H9 (cell line): ENCODE measurements at regions not wholly inside any gene's neighbourhood (a gene's known extent, or its start where the extent isn't known, plus 50 kb on each side); places are given as distances from the start of the nearest gene placed in this dataset.

Experiments used
- DNase-seq: peaks from one replicate; pipeline ENCODE4 v3.0.0-alpha.2; 2017
- H2AFZ ChIP-seq: one replicate; pipeline ENCODE4 v1.6.1; 2013; ENCODE audit warnings: mild to moderate bottlenecking, low read length, control low read depth, moderate library complexity
- H2AK5ac ChIP-seq: 2 replicates; pipeline ENCODE4 v1.6.1; 2013; ENCODE audit warnings: low read length, control low read depth, mixed read lengths; ENCODE audit not compliant: insufficient read length
- H2BK120ac ChIP-seq: one replicate; pipeline ENCODE4 v1.6.1; 2013; ENCODE audit warnings: low read depth, mild to moderate bottlenecking, low read length, control low read depth, inconsistent platforms; ENCODE audit not compliant: poor library complexity, severe bottlenecking
- H2BK12ac ChIP-seq: 2 replicates; pipeline ENCODE4 v1.6.1; 2013; ENCODE audit warnings: low read length, control low read depth, mixed read lengths, low read depth; ENCODE audit not compliant: insufficient read length
- H2BK15ac ChIP-seq: 2 replicates; pipeline ENCODE4 v1.6.1; 2013; ENCODE audit warnings: low read depth, low read length, control low read depth
- H2BK20ac ChIP-seq: one replicate; pipeline ENCODE4 v1.6.1; 2013; ENCODE audit warnings: low read depth, mild to moderate bottlenecking, low read length, control low read depth, inconsistent platforms; ENCODE audit not compliant: poor library complexity, severe bottlenecking
- H2BK5ac ChIP-seq: 2 replicates; pipeline ENCODE4 v1.6.1; 2013; ENCODE audit warnings: low read length, control low read depth, mixed read lengths; ENCODE audit not compliant: insufficient read length
- H3K14ac ChIP-seq: 2 replicates; pipeline ENCODE4 v1.6.1; 2013; ENCODE audit warnings: low read length, control low read depth; ENCODE audit not compliant: insufficient read depth
- H3K18ac ChIP-seq: 2 replicates; pipeline ENCODE4 v1.6.1; 2013; ENCODE audit warnings: low read depth, mild to moderate bottlenecking, mixed read lengths, low read length, control low read depth; ENCODE audit not compliant: insufficient read length
- H3K23ac ChIP-seq: 2 replicates; pipeline ENCODE4 v1.6.1; 2013; ENCODE audit warnings: low read length, control low read depth, mixed read lengths, low read depth; ENCODE audit not compliant: insufficient read length
- H3K23me2 ChIP-seq: 2 replicates; pipeline ENCODE4 v1.6.1; 2013; ENCODE audit warnings: low read depth, mild to moderate bottlenecking, mixed read lengths, low read length, control low read depth; ENCODE audit not compliant: insufficient read length, poor library complexity, severe bottlenecking
- H3K27ac ChIP-seq: 2 replicates; pipeline ENCODE4 v1.5.1; 2013; ENCODE audit warnings: low read length, control low read depth, mixed read lengths, low read depth; ENCODE audit not compliant: insufficient read length
- H3K27me3 ChIP-seq: 2 replicates; pipeline ENCODE4 v1.6.1; 2013; ENCODE audit warnings: low read length, control low read depth, inconsistent platforms; ENCODE audit not compliant: insufficient read depth
- H3K4ac ChIP-seq: 2 replicates; pipeline ENCODE4 v1.6.1; 2013; ENCODE audit warnings: low read depth, mild to moderate bottlenecking, control low read depth, inconsistent platforms, low read length, moderate library complexity
- H3K4me1 ChIP-seq: 2 replicates; pipeline ENCODE4 v1.6.1; 2013; ENCODE audit warnings: low read length, control low read depth, inconsistent platforms; ENCODE audit not compliant: insufficient read depth
- H3K4me2 ChIP-seq: 2 replicates; pipeline ENCODE4 v1.6.1; 2013; ENCODE audit warnings: low read length, control low read depth, mixed read lengths; ENCODE audit not compliant: insufficient read length, insufficient read depth
- H3K56ac ChIP-seq: 2 replicates; pipeline ENCODE4 v1.6.1; 2013; ENCODE audit warnings: low read depth, mild to moderate bottlenecking, mixed read lengths, low read length, control low read depth; ENCODE audit not compliant: insufficient read length
- H3K79me1 ChIP-seq: 2 replicates; pipeline ENCODE4 v1.6.1; 2013; ENCODE audit warnings: low read depth, mild to moderate bottlenecking, moderate library complexity, low read length, control low read depth, inconsistent platforms; ENCODE audit not compliant: insufficient read depth, poor library complexity, severe bottlenecking
- H3K79me2 ChIP-seq: 2 replicates; pipeline ENCODE4 v1.6.1; 2013; ENCODE audit warnings: low read length, control low read depth, inconsistent platforms; ENCODE audit not compliant: insufficient read depth
- H3K9ac ChIP-seq: 2 replicates; pipeline ENCODE4 v1.6.1; 2013; ENCODE audit warnings: low read length, control low read depth, mixed read lengths; ENCODE audit not compliant: insufficient read length; ENCODE audit errors: extremely low read depth
- H3K9me3 ChIP-seq: one replicate; pipeline ENCODE4 v1.6.1; 2013; ENCODE audit warnings: low read depth, low read length, inconsistent platforms; ENCODE audit not compliant: control insufficient read depth
- H3T11ph ChIP-seq: one replicate; pipeline ENCODE4 v1.6.1; 2013; ENCODE audit warnings: mild to moderate bottlenecking, low read length, control low read depth, inconsistent platforms
- H4K20me1 ChIP-seq: one replicate; pipeline ENCODE4 v1.6.1; 2013; ENCODE audit not compliant: control insufficient read depth, insufficient read length, insufficient read depth
- H4K5ac ChIP-seq: 2 replicates; pipeline ENCODE4 v1.6.1; 2013; ENCODE audit warnings: low read depth, mild to moderate bottlenecking, mixed read lengths, low read length, control low read depth; ENCODE audit not compliant: insufficient read length
- H4K8ac ChIP-seq: replicated peaks from 2 replicates; pipeline ENCODE4 v1.6.1; 2013; ENCODE audit warnings: low read length, control low read depth, mixed read lengths, low read depth; ENCODE audit not compliant: insufficient read length
- H4K91ac ChIP-seq: 2 replicates; pipeline ENCODE4 v1.6.1; 2013; ENCODE audit warnings: low read depth, mild to moderate bottlenecking, moderate library complexity, mixed read lengths, low read length, control low read depth; ENCODE audit not compliant: insufficient read length
- H3K27ac Mint-ChIP-seq, 3 experiments: 2 replicates in 2 of 3; 3 replicates in 1 of 3; pipeline ENCODE4 v1.8.0; 2020 to 2021; ENCODE audit warnings: mixed read lengths in 3 of 3, mild to moderate bottlenecking in 1 of 3, moderate library complexity in 1 of 3
- H3K27me3 Mint-ChIP-seq: 2 replicates; pipeline ENCODE4 v1.8.0; 2021; ENCODE audit warnings: low read depth, mild to moderate bottlenecking, moderate library complexity, mixed read lengths
- H3K36me3 Mint-ChIP-seq, 3 experiments: 2 replicates in 2 of 3; 3 replicates in 1 of 3; pipeline ENCODE4 v1.8.0; 2020 to 2021; ENCODE audit warnings: low read depth in 3 of 3, mixed read lengths in 3 of 3; ENCODE audit not compliant: insufficient read depth in 1 of 3
- H3K4me1 Mint-ChIP-seq, 2 experiments: 2 replicates each; pipeline ENCODE4 v1.8.0; 2020; ENCODE audit warnings: mixed read lengths in 2 of 2
- H3K4me3 Mint-ChIP-seq, 2 experiments: 2 replicates in 1 of 2; 3 replicates in 1 of 2; pipeline ENCODE4 v1.8.0; 2020 to 2021; ENCODE audit warnings: mild to moderate bottlenecking in 2 of 2, mixed read lengths in 2 of 2, moderate library complexity in 1 of 2
- H3K9me3 Mint-ChIP-seq, 2 experiments: 2 replicates in 1 of 2; 3 replicates in 1 of 2; pipeline ENCODE4 v1.8.0; 2020; ENCODE audit warnings: mild to moderate bottlenecking in 2 of 2, mixed read lengths in 2 of 2, moderate library complexity in 1 of 2
- WGBS: extraction: QIAGEN DNeasy Blood & Tissue Kit; methylation state at CpG from one replicate; pipeline ENCODE4 v1.1.7; 2013; ENCODE audit warnings: missing lambda C conversion rate, low lambda C conversion rate, mixed read lengths; ENCODE audit not compliant: insufficient read length; ENCODE audit errors: extremely low coverage; 5-methylcytosine and 5-hydroxymethylcytosine counted together
- TF ChIP-seq, protein P1 (sequence below): fragments of 200-600 bp; sonication (generic); conservative IDR thresholded peaks from 3 replicates; pipeline ENCODE4 v1.8.0; 2021; ENCODE audit warnings: antibody characterized with exemption, mild to moderate bottlenecking

DNA sequence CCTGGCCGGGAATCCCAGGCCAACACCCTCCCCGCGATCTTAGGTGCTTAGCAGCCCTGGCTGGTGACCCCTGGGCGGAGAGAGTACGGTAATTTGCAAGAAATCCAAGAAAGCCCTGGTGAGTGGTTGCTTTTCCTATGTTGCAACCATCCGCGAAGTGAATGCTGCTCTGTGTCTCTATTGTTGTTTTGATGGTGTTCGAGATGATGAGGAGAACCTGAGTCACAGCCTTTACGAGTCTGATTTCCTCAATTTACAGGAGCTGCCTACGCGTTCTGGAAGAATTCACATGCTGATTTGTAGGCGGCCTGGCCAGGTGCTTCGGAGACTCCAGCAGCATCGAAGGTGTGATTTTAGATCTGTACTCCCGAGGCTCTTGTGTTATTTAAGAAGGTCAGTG is 63.3 kb downstream of the TMEM235 start:
- Histone ChIP-seq H3K4me1 (no peaks in the 10 kb centered on the region), H2BK20ac (no peak overlapping the region), H3K27me3 (no peaks in the 10 kb centered on the region), H2AFZ (no peak overlapping the region), H3K79me2 (no peaks in the 10 kb centered on the region), H3K18ac (no peak overlapping the region), H2AK5ac (no peak overlapping the region), H4K20me1 (no peaks in the 10 kb centered on the region), H3K4me2 (no peak overlapping the region), H3K56ac (no peak overlapping the region), H3K23ac (no peak overlapping the region), H2BK12ac (no peak overlapping the region), H2BK5ac (no peak overlapping the region), H4K91ac (no peak overlapping the region), H3K9me3 (no peaks in the 10 kb centered on the region), H4K5ac (no peak overlapping the region), H3T11ph (no peak overlapping the region), H2BK15ac (no peak overlapping the region), H3K79me1 (no peaks in the 10 kb centered on the region), H3K23me2 (no peaks in the 10 kb centered on the region), H3K4ac (no peak overlapping the region), H4K8ac (no peak overlapping the region), H3K14ac (no peak overlapping the region), H3K27ac (no peak overlapping the region), H3K9ac (no peak overlapping the region), H2BK120ac (no peak overlapping the region)
- no peak for DNase-seq
- Mint-ChIP-seq H3K4me1 (peaks cover 2 to 3% of the 10 kb centered on the region in 2 experiments; a peak in 3 of 4 replicates), H3K9me3 (no peaks in the 10 kb centered on the region), H3K27ac (0 out of 7 replicates have a peak overlapping the region, but pooled peaks of 1 of the 3 experiments have one; percentile 57), H3K36me3 (no peaks in the 10 kb centered on the region), H3K4me3 (no peak overlapping the region), H3K27me3 (peaks cover 3% of the 10 kb centered on the region)
- WGBS, result no CpG with 5 or more reads among the region's 15 CpGs
- TF ChIP-seq, protein P1, sequence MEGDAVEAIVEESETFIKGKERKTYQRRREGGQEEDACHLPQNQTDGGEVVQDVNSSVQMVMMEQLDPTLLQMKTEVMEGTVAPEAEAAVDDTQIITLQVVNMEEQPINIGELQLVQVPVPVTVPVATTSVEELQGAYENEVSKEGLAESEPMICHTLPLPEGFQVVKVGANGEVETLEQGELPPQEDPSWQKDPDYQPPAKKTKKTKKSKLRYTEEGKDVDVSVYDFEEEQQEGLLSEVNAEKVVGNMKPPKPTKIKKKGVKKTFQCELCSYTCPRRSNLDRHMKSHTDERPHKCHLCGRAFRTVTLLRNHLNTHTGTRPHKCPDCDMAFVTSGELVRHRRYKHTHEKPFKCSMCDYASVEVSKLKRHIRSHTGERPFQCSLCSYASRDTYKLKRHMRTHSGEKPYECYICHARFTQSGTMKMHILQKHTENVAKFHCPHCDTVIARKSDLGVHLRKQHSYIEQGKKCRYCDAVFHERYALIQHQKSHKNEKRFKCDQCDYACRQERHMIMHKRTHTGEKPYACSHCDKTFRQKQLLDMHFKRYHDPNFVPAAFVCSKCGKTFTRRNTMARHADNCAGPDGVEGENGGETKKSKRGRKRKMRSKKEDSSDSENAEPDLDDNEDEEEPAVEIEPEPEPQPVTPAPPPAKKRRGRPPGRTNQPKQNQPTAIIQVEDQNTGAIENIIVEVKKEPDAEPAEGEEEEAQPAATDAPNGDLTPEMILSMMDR, result no peak
